Panc1 (cell line): ENCODE measurements at regions not wholly inside any gene's neighbourhood (a gene's known extent, or its start where the extent isn't known, plus 50 kb on each side); places are given as distances from the start of the nearest gene placed in this dataset.

ENCODE experiments used
- ATAC-seq: fragments of 200-7000 bp; cut with Tn5 transposase; 2 replicates; pipeline ENCODE4 v1.9.1; 2020; ENCODE audit warnings: mild to moderate bottlenecking, moderate library complexity
- BruUV-seq: library from RNA; stranded (reverse); fragments of 400-500 nt; replicated peaks from 2 replicates; lab custom pipeline; 2021; lab: Mats Ljungman, UMichigan
- CTCF ChIA-PET: fragments of 300-600 bp; sonication (Branson Sonifier 250); formaldehyde crosslinking; loops from one replicate; lab custom pipeline; 2022; ENCODE audit warnings: antibody characterized with exemption; lab: Charles Lee
- POLR2A ChIA-PET: fragments of 300-600 bp; sonication (Branson Sonifier 250); formaldehyde crosslinking; loops from one replicate; lab custom pipeline; 2022; ENCODE audit warnings: antibody characterized with exemption; lab: Charles Lee
- DNase-seq: peaks from one replicate; pipeline ENCODE4 v3.0.0-alpha.2; 2010; ENCODE audit warnings: low read depth, low spot score
- H3K27ac ChIP-seq: 2 replicates; pipeline ENCODE4 v1.5.1; 2011; ENCODE audit warnings: mild to moderate bottlenecking, low read length, inconsistent platforms
- H3K27me3 ChIP-seq: fragments of 200-500 bp; sonication (Bioruptor generic); 2 replicates; pipeline ENCODE4 v1.6.0; 2014; ENCODE audit warnings: low read length, inconsistent platforms; ENCODE audit not compliant: control insufficient read depth, insufficient read depth
- H3K36me3 ChIP-seq: fragments of 200-500 bp; sonication (Bioruptor generic); 2 replicates; pipeline ENCODE4 v1.5.1; 2014; ENCODE audit warnings: inconsistent platforms, mild to moderate bottlenecking, low read length, moderate library complexity; ENCODE audit not compliant: control insufficient read depth, insufficient read depth
- H3K4me1 ChIP-seq: 2 replicates; pipeline ENCODE4 v1.5.1; 2011; ENCODE audit warnings: inconsistent platforms, mild to moderate bottlenecking, low read length, moderate library complexity; ENCODE audit not compliant: control insufficient read depth, insufficient read depth
- H3K4me3 ChIP-seq, 2 experiments: 2 replicates each; pipeline ENCODE4 v1.5.1; 2011 to 2012; ENCODE audit warnings: low read depth in 2 of 2, low read length in 2 of 2, mild to moderate bottlenecking in 2 of 2, inconsistent platforms in 1 of 2, moderate library complexity in 1 of 2
- H3K9me3 ChIP-seq: fragments of 200-500 bp; sonication (Bioruptor generic); 2 replicates; pipeline ENCODE4 v1.5.1; 2014; ENCODE audit warnings: low read depth, mild to moderate bottlenecking, inconsistent platforms, low read length, moderate library complexity; ENCODE audit not compliant: control insufficient read depth, insufficient read depth
- CTCF ChIP-seq: fragments of 450-650 bp; IDR thresholded peaks from 2 replicates; pipeline ENCODE4 v1.5.1; 2017; ENCODE audit warnings: mild to moderate bottlenecking
- POLR2AphosphoS5 ChIP-seq: IDR thresholded peaks from 2 replicates; pipeline ENCODE4 v1.6.1; 2012; ENCODE audit warnings: mild to moderate bottlenecking, low read depth, low read length, moderate library complexity
- REST ChIP-seq, 2 experiments: IDR thresholded peaks; 2 replicates each; pipeline ENCODE4 v1.6.1; 2011 to 2012; ENCODE audit warnings: low read depth in 2 of 2, control low read depth in 1 of 2, low read length in 1 of 2, mild to moderate bottlenecking in 1 of 2, moderate library complexity in 1 of 2; ENCODE audit not compliant: insufficient read depth in 1 of 2
- SIN3A ChIP-seq: IDR thresholded peaks from 2 replicates; pipeline ENCODE4 v1.6.1; 2012; ENCODE audit warnings: low read depth, mild to moderate bottlenecking, low read length, moderate library complexity, borderline replicate concordance; ENCODE audit not compliant: insufficient read depth
- TCF7L2 ChIP-seq: IDR thresholded peaks from 2 replicates; pipeline ENCODE4 v1.6.1; 2011; ENCODE audit warnings: mild to moderate bottlenecking, low read depth, low read length, inconsistent platforms
- in situ Hi-C: cut with HindIII; loops from 2 replicates; pipeline ENCODE4 v1.10.0; 2016; ENCODE audit warnings: low sequenced_read_pairs, low pct_unique_long_range_greater_than_20kb
- intact Hi-C: fragments of 100-400 bp; cut with micrococcal nuclease; formaldehyde crosslinking; loops from one replicate; pipeline ENCODE4 v1.10.0; 2022; ENCODE audit not compliant: unreplicated experiment

- Histone ChIP-seq H3K27ac (no peak overlapping the region), H3K9me3 (no peaks in the 10 kb centered on the region), H3K36me3 (no peaks in the 10 kb centered on the region), H3K4me1 (no peaks in the 10 kb centered on the region), H3K27me3 (no peaks in the 10 kb centered on the region), H3K4me3 (no peak overlapping the region)
- ATAC-seq = no peak
- intact Hi-C loops = no loop called here
- CTCF ChIA-PET = no interaction called here
- in situ Hi-C loops = no loop called here
- no peak for TF ChIP-seq POLR2AphosphoS5
- no peak for TF ChIP-seq REST (IDR thresholded peaks at IDR 0.05; ENCODE audit: insufficient read depth in 1 of 2, low read depth in 2 of 2, low read length in 1 of 2)
- TF ChIP-seq TCF7L2 = no peak
- TF ChIP-seq SIN3A = no peak
- no peak for TF ChIP-seq CTCF
- DNase-seq = no peak
- POLR2A ChIA-PET = no interaction called here
- BruUV-seq = no TSS peak
Observed at GRCh38 chr10:3571310-3571825, 213.6 kb downstream of the KLF6 start.

- Histone ChIP-seq H3K4me1 (no peaks in the 10 kb centered on the region), H3K4me3 (no peak overlapping the region), H3K27ac (no peak overlapping the region), H3K9me3 (no peaks in the 10 kb centered on the region), H3K27me3 (no peaks in the 10 kb centered on the region), H3K36me3 (no peaks in the 10 kb centered on the region)
- ChIA-PET CTCF (no interaction called here), POLR2A (no interaction called here)
- intact Hi-C loops = no loop called here
- BruUV-seq = no TSS peak
- ATAC-seq (no peak), DNase-seq (no peak)
- TF ChIP-seq CTCF (no peak), TCF7L2 (no peak), POLR2AphosphoS5 (no peak), SIN3A (no peak), REST (IDR thresholded peaks at IDR 0.05; ENCODE audit: insufficient read depth in 1 of 2, low read depth in 2 of 2, low read length in 1 of 2) (no peak)
- in situ Hi-C loops = no loop called here
Observed at GRCh38 chr10:3570855-3571266, 214.1 kb downstream of the KLF6 start.
